Esophagus squamous epithelium (tissue), 4 donors: ENCODE measurements at regions not wholly inside any gene's neighbourhood (a gene's known extent, or its start where the extent isn't known, plus 50 kb on each side); places are given as distances from the start of the nearest gene placed in this dataset.

Source experiments
- POLR2A ChIP-seq, 4 donors: fragments of 450-650 bp; IDR thresholded peaks; one replicate each; pipeline ENCODE4 v1.6.1; 2017; ENCODE audit warnings: antibody characterized with exemption in 4 of 4, mild to moderate bottlenecking in 4 of 4, moderate library complexity in 3 of 4
- TF ChIP-seq, protein P1 (sequence below), 6 experiments: fragments of 450-650 bp in 4 of 6; fragments of 200-600 bp in 2 of 6; sonication (generic) in 2 of 6; IDR thresholded peaks; one replicate each; pipeline ENCODE4 v1.5.1; 2016 to 2019; ENCODE audit warnings: antibody characterized with exemption in 6 of 6, mild to moderate bottlenecking in 4 of 6, moderate library complexity in 4 of 6

DNA sequence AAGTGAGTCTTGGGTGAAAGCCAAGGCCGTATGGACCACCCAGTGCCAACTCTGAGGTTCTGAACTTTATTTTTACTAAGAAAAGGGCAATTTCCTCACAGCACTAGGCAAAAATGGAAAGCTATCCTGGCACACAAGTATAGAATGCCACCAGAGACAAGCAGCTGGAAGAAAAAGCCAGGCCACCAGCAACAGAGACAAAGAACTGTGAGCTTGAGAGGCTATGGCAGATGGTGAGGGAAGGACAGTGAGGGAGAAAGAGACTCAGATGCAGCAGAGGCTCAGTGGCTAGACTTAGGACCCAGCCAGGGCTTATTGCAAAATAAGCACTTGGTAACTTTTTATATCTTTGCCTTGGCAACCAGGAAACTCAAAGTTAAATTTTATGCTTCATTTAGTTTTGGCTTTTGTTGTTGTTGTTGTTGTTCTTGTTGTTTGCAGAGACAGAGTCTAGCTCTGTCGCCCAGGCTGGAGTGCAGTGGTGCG, 78.0 kb upstream of the BZW1 start:
- TF ChIP-seq, protein P1, sequence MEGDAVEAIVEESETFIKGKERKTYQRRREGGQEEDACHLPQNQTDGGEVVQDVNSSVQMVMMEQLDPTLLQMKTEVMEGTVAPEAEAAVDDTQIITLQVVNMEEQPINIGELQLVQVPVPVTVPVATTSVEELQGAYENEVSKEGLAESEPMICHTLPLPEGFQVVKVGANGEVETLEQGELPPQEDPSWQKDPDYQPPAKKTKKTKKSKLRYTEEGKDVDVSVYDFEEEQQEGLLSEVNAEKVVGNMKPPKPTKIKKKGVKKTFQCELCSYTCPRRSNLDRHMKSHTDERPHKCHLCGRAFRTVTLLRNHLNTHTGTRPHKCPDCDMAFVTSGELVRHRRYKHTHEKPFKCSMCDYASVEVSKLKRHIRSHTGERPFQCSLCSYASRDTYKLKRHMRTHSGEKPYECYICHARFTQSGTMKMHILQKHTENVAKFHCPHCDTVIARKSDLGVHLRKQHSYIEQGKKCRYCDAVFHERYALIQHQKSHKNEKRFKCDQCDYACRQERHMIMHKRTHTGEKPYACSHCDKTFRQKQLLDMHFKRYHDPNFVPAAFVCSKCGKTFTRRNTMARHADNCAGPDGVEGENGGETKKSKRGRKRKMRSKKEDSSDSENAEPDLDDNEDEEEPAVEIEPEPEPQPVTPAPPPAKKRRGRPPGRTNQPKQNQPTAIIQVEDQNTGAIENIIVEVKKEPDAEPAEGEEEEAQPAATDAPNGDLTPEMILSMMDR (IDR thresholded peaks at IDR 0.05) = no peak
- no peak for TF ChIP-seq POLR2A (IDR thresholded peaks at IDR 0.05)
